ENCODE measurements at regions not wholly inside any gene's neighbourhood (a gene's known extent, or its start where the extent isn't known, plus 50 kb on each side); places are given as distances from the start of the nearest gene placed in this dataset.

GRCh38 chr12:111038077-111038476 is 117.7 kb upstream of the MYL2 start:
- TF ChIP-seq CTCF (IDR thresholded peaks at IDR 0.05; ENCODE audit: low read length) (no peak), EZH2 (optimal IDR thresholded peaks at IDR 0.05; ENCODE audit: low read depth, low read length) (no peak), EZH2phosphoT487 (IDR thresholded peaks at IDR 0.05; ENCODE audit: low read length) (no peak)

All from MM.1S (cell line).